Right renal pelvis (tissue), 4 donors: ENCODE measurements at regions not wholly inside any gene's neighbourhood (a gene's known extent, or its start where the extent isn't known, plus 50 kb on each side); places are given as distances from the start of the nearest gene placed in this dataset.

ENCODE experiments used
- DNase-seq, 4 donors: peaks; one replicate each; pipeline ENCODE4 v3.0.0-alpha.2; 2013; ENCODE audit warnings: low read depth in 4 of 4, low spot score in 3 of 4, missing footprints in 1 of 4

- no peak for DNase-seq
These were observed 182.6 kb downstream of the TRPC6 start for GRCh38 chr11:101401245-101401644.

GRCh38 chr11:101397979-101398378 lies 185.8 kb downstream of the TRPC6 start:
- no peak for DNase-seq

DNA sequence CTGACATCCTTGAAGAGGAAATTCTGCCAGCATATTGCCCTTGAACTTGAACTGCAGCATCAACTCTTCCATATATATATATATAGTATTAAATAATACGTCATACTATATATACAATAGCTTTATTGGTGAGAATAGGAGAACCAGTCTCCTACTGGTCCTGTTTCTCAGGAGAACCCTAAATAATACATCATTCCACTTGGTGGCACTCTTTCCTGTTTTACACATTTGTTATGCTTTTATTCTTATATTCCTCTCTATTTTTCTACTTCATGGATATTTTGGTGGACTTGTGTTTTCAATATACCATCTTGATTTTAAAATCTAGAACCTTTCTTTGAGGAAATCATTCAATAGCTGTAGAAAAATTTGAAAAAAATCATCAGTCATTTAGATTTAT lies 193.3 kb downstream of the TRPC6 start:
- no peak for DNase-seq

DNA sequence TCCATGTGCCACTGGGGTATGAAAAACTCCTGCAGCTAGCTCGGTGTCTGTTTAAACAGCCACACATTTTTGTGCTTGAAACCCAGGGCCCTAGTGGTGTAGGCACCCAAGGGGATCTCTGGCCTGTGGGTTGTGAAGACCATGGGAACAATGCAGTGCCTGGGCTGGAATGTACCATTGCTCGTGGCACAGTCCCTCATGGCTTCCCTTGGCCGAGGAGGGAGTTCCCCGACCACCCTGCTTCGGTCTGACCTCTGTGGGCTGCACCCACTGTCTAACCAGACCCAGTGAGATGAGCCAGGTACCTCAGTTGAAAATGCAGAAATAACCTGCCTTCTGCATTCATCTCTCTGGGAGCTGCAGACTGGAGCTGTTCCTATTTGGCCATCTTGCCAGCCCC lies 214.0 kb downstream of the TRPC6 start:
- no peak for DNase-seq

GRCh38 chr11:101363706-101364275 lies 220.0 kb downstream of the TRPC6 start:
- DNase-seq, result no peak

DNA sequence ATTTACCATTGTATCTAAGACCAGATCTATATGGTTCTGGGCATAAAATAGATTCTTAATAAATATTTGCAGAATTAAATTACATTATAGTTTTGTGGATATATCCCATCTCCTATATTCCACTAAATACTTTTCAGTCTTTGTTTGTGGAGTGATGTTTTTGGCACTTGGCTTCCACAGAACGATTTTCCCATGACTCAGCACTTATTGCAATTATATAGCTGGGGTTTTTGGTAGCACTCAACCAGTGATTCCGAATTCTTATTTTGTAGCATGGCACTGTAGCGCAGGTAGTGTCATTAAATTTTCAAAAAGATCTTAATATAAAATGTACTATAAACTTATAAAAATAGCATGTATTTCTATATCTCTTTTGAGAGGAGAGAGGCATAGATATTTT lies 221.2 kb downstream of the TRPC6 start:
- no peak for DNase-seq

DNA sequence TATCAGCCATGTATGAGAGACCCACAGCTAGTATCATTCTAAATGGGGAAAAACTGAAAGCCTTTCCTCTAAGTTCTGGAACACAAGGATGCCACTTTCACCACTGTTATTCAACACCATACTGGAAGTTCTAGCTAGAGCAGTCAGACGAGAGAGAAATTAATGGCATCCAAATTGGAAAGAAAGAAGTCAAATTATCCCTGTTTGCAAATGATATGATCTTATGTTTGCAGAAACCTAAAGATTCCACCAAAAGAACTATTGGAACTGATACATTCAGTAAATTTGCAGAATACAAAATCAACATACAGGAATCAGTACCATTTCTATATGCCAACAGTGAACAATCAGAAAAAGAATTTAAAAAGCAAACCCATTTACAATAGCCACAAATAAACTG lies 226.0 kb downstream of the TRPC6 start:
- DNase-seq, result no peak

GRCh38 chr11:101354801-101355200 lies 225.2 kb upstream of the PGR start:
- no peak for DNase-seq

GRCh38 chr11:101348786-101349185 lies 219.2 kb upstream of the PGR start:
- no peak for DNase-seq

DNA sequence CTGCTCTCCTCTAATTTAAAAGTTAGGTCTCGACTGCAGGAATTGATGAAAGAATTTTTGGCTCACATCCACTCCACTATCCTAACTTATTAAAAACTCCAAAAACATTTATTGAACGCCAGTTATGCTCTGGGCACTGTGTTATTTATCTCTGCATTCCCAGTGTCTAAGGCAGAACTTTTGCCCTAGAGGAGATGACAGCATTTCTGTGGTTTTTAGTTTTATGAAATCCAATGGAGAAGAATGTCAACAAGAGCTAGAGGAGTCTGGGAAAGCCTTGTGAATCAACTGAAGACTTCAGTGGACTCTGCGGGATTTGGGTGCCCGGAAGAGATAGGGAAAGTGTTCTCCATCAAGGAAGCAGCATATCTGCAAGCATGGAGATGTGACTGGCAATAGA lies 217.0 kb upstream of the PGR start:
- DNase-seq, result no peak

DNA sequence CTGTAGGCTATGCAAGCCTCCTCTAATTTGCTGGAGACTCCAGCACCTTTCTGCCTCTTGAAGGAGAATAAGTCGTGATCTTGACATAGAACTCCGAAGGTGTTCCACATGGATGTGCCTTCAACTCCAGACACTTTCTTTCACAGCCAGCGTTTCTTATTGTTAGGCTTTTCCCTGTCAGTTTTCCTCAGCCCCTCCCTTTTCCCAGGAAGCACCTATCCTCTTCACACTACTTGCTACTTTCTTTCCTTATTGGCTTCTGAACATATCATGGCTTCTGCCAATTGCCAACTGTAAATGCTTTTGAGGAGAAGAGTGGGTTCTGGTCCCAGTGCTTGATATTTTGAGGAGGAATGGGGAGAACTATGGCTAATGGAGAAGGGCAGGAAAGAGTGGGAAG lies 216.3 kb upstream of the PGR start:
- DNase-seq, result no peak

DNA sequence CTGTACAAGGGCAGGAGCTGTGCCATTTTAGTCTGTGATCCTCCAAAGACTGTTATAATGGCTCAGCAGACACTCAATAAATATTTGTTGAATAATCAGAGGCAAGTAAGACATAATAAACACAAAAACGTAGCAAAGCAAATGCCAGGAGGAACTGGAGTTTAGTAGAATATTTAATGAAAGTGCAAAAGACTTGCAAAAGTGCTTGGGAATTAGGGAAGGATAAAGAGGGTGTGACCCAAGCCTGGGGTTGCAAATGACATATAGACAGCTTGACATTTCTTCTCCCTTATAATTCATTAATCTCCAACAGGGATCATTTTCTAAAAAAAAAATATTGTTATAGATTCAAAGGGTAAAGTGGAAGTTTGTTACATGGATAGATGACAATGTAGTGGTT lies 212.7 kb upstream of the PGR start:
- DNase-seq, result no peak

DNA sequence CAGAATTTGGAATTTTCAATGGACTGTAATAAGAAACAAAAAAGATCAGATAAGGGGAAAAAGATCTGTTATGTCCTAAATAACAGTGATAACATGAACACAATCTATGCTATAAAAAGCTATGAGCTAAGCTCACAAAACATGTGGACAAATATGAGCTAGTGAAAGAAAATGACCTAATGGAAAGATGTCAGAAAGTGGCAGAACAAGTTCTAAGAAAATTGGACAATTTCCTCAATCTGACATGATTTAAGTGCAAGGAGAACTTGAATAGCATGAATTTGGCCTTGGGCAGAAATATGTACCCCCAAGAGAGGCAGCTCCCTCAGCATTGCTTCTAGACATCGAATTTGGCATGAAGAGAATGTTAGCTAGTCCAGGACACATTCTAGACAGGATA lies 212.0 kb upstream of the PGR start:
- peak in 1 of 4 donors; percentile 4 for DNase-seq

DNA sequence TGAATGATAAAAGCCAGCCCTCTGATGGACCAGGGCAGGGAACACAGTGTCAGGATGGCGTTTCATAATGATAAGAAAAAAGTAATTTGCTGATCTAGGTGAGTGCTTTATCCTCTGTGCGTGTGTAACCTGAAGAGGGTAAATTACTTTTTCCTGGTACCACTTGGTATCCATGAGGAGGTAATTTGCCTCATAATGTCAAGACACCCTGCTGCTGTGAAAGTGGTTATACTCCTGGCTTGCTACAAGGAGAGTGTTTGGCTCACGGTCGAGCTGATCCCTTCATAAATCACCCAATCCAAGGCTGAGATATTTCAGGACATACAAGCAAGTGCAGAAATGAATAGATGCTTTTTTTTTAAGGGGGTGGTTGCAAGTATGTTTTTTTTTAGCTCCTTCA lies 207.2 kb upstream of the PGR start:
- DNase-seq, result no peak

DNA sequence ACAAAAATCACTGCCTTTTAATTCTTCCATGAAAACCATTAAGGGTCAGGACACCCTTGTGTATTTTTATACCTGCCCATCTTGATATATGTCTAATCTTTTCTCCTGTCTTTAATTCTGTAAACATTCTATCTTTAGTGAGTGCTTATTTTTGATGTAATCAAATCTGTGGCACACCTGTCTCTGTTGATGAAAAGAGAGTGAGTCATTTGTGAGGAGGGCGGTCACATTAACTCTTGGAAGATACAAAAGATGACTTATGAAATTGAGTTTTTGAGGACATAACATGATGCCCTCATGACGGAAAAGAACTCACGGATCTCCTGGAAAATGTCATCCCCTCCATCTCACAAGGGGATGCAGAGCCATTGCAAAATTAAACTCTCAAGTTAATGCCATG lies 206.5 kb upstream of the PGR start:
- no peak for DNase-seq

DNA sequence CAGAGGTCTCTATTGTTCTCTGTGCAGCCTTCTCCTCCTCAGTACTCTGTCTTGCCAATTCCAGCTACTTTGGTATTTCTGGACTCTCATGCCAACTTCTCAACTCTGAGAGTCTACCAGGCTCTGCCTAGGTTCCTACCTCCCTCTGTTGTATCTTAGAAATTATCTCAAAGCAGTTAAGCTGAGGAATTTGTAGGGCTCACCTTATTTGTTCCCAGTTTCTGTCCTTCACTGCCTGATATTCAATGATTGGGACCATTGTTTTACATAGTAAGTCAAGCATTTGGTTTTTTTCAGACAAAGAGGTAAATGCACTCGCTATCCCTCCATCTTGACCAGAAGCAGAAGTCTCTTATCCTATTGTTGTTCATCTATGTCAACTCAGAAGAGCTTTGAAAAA lies 205.0 kb upstream of the PGR start:
- no peak for DNase-seq

GRCh38 chr11:101331411-101331810 lies 201.8 kb upstream of the PGR start:
- DNase-seq, result no peak

- no peak for DNase-seq
These were observed 198.3 kb upstream of the PGR start for GRCh38 chr11:101327908-101328307.

DNA sequence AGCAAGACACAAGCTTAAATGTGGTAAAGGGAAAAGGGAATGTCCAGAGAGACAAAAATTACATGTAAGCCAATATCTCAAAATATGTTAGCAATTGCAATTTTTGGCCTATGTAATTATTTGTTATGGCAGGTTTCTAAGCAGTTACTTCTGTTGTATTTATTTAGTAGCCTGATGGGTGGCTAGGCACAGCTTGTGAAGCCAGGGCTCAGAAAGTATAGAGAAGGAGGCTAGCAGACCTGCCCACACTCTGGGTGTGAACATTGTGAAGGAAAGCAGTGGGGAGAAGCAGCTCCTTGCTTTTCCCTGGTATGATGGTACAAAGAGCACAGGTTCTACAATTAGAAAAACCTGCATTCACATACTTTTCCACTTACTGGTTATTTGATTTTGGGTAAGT lies 196.5 kb upstream of the PGR start:
- no peak for DNase-seq

GRCh38 chr11:101323997-101324396 lies 194.4 kb upstream of the PGR start:
- DNase-seq, result no peak

- DNase-seq, result no peak
These were observed 191.6 kb upstream of the PGR start for GRCh38 chr11:101321222-101321621.

DNA sequence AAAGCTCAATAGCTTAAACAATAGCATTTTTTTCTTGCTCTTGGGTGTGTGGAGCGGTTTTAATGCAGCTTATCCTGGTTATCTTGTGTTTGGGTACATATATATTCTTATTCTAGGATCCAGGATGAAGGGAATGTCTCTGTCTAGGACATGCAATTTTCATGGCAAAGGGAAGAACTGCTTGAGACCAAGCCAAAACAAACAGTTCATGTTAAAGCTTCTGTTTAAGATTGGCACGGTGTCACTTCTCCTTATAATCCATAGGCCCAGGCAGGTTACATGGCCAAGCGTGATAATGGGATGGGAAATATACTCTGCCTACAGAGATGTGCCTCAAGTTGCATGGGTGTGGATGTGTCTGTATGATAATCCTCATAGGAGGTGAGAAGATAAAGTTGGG lies 177.1 kb upstream of the PGR start:
- DNase-seq, result no peak

- no peak for DNase-seq
These were observed 175.9 kb upstream of the PGR start for GRCh38 chr11:101305496-101305895.

DNA sequence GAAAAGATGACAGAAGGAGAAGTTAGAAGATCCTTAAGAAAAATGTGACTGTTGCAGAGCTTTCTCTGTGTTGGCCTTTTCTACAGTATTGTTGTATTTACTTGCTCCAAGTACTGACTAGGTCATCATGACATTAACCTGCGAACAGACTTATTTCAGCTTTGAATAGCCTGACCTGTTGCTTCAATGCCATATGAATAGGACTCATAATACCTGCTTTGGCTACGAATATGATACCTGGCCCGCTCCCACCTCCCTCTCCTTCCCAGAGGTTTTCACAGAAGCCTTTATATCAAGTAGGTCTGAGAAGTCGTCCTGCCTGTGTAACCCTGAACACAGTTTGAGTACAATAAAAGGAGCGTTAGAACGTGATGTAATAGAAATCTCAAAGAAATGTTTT lies 169.6 kb upstream of the PGR start:
- DNase-seq, result no peak
